Upper lobe of left lung (tissue), 4 donors: ENCODE measurements at regions not wholly inside any gene's neighbourhood (a gene's known extent, or its start where the extent isn't known, plus 50 kb on each side); places are given as distances from the start of the nearest gene placed in this dataset.

ENCODE experiments used
- EP300 ChIP-seq, 4 donors: sonication (generic); formaldehyde crosslinking; IDR thresholded peaks; one replicate each; pipeline ENCODE4 v1.5.1; 2017; ENCODE audit warnings: antibody characterized with exemption in 4 of 4, control low read depth in 2 of 4
- POLR2A ChIP-seq, 4 donors: fragments of 450-650 bp; IDR thresholded peaks; one replicate each; pipeline ENCODE4 v1.5.1; 2016 to 2017; ENCODE audit warnings: antibody characterized with exemption in 4 of 4, mild to moderate bottlenecking in 2 of 4
- POLR2AphosphoS5 ChIP-seq, 2 donors: sonication (generic); formaldehyde crosslinking; IDR thresholded peaks; one replicate each; pipeline ENCODE4 v1.5.1; 2017; ENCODE audit warnings: antibody characterized with exemption in 2 of 2
- TF ChIP-seq, protein P1 (sequence below), 6 experiments: fragments of 450-650 bp in 4 of 6; fragments of 200-600 bp in 2 of 6; sonication (generic) in 2 of 6; IDR thresholded peaks; one replicate each; pipeline ENCODE4 v1.5.1; 2016 to 2019; ENCODE audit warnings: antibody characterized with exemption in 6 of 6

DNA sequence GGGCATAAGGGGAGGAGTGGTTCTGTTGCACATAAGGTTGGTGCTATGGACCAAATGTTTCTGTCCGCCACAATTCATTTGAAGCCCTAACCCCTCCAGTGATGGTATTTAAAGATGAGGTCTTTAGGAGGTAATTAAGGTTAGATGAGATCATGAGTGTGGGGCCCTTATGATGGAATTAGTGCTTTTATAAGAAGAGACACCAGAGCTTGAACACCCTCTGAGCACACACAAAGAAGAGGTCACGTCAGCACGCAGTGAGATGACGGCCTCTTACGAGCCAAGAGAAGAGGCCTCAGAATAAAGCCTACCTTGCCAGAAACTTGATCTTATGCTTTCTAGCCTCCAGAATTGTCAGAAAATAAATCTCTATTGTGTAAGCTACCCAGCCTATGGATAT lies 386.4 kb upstream of the CYRIA start:
- TF ChIP-seq POLR2AphosphoS5 (IDR thresholded peaks at IDR 0.05): no peak
- TF ChIP-seq, protein P1, sequence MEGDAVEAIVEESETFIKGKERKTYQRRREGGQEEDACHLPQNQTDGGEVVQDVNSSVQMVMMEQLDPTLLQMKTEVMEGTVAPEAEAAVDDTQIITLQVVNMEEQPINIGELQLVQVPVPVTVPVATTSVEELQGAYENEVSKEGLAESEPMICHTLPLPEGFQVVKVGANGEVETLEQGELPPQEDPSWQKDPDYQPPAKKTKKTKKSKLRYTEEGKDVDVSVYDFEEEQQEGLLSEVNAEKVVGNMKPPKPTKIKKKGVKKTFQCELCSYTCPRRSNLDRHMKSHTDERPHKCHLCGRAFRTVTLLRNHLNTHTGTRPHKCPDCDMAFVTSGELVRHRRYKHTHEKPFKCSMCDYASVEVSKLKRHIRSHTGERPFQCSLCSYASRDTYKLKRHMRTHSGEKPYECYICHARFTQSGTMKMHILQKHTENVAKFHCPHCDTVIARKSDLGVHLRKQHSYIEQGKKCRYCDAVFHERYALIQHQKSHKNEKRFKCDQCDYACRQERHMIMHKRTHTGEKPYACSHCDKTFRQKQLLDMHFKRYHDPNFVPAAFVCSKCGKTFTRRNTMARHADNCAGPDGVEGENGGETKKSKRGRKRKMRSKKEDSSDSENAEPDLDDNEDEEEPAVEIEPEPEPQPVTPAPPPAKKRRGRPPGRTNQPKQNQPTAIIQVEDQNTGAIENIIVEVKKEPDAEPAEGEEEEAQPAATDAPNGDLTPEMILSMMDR (IDR thresholded peaks at IDR 0.05): no peak
- TF ChIP-seq POLR2A (IDR thresholded peaks at IDR 0.05): no peak
- no peak for TF ChIP-seq EP300 (IDR thresholded peaks at IDR 0.05)
